AG10803 (cell line): ENCODE measurements at regions not wholly inside any gene's neighbourhood (a gene's known extent, or its start where the extent isn't known, plus 50 kb on each side); places are given as distances from the start of the nearest gene placed in this dataset.
A peak's percentile ranks its signal among the peaks of the same experiment; 100 is the strongest.

Source experiments
- DNase-seq: peaks from one replicate; pipeline ENCODE4 v3.0.0; 2010; ENCODE audit warnings: low read depth
- H3K4me3 ChIP-seq: 2 replicates; pipeline ENCODE4 v1.5.1; 2011; ENCODE audit warnings: mild to moderate bottlenecking, low read length, control low read depth
- CTCF ChIP-seq: conservative IDR thresholded peaks from 2 replicates; pipeline ENCODE4 v1.5.1; 2011; ENCODE audit warnings: mild to moderate bottlenecking, low read length, control low read depth, inconsistent platforms

DNA sequence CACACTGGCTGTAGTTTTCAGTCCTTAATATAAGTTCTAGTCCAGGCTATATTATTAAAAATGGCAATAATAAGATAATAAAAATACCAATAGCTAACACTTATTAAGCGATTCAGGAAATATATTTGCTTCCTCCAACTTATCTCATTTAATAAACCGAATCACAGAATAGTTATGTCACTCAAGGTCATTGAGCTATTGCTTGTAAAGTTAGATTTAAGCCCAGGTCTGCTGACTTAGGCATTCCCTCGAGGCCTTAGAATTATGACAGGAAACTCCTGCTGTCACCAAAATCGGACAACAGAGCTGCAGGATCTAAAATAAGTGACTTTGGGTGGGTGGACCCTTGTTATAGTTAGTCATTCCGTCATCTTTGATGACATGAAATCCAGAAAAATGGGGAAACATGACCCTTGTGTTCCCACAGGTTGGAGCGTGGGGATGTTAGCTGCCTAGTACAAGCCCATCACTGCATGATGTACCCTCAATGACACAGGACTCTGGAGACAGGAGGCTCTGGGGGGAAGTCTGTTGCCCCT, 181.3 kb upstream of the PHYHIPL start:
- no peak overlapping the region for H3K4me3 ChIP-seq
- DNase-seq: no peak
- TF ChIP-seq CTCF: no peak

GRCh38 chr10:58996063-58996462, 180.4 kb upstream of the PHYHIPL start:
- TF ChIP-seq CTCF: no peak
- H3K4me3 ChIP-seq: no peak overlapping the region
- no peak for DNase-seq

- no peak for DNase-seq
- no peak for TF ChIP-seq CTCF
- no peak overlapping the region for H3K4me3 ChIP-seq
Measured at GRCh38 chr10:58996866-58997265, 179.6 kb upstream of the PHYHIPL start.

DNA sequence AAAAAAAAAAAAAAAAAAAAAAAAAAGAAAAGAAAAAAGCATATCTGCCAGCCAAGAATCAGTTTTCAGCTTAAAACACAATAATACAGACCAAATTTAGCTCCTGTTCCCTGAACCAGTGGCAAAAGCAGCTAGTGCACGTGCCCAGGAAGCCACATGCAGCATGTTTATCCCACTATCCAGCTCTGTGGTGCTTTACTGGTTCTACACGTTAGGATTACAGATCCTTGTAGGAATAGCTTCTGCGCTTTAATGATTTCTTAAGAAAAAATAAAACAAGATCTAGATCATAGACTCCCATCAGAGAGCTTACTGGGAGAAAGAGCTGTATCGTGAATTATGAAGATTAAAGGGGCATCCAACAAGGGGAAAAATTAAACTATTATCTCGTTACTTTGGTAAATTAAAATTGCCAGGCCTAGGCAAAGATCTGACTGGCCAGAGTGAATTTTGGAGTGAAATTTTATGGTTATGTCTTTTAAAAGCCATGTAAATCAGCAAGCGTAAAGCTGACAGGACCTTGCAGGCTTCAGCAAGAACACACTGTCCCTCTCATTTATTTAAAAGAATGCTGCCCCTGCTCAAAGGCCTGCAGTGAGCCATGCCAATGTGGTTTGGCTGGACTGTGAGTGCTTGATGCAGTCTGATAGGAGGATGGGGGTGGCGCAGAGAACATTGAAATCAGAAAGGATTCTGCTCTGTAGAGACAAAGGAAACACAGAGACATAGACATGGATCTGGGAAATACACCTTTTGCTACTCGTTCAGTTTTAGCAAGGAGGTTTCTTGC, 177.3 kb upstream of the PHYHIPL start:
- no peak overlapping the region for H3K4me3 ChIP-seq
- no peak for TF ChIP-seq CTCF
- peak; percentile 35 for DNase-seq

GRCh38 chr10:59000162-59000825, 176.1 kb upstream of the PHYHIPL start:
- no peak for TF ChIP-seq CTCF
- H3K4me3 ChIP-seq: no peak overlapping the region
- DNase-seq: no peak

GRCh38 chr10:59002011-59002410, 174.4 kb upstream of the PHYHIPL start:
- H3K4me3 ChIP-seq: no peak overlapping the region
- TF ChIP-seq CTCF: no peak
- no peak for DNase-seq

- no peak overlapping the region for H3K4me3 ChIP-seq
- TF ChIP-seq CTCF: no peak
- DNase-seq: no peak
Measured at GRCh38 chr10:59003203-59003602, 173.2 kb upstream of the PHYHIPL start.
